NCI-H1417 treated with DMSO at 0.1 percent for 48 hours (cell line): ENCODE measurements at regions not wholly inside any gene's neighbourhood (a gene's known extent, or its start where the extent isn't known, plus 50 kb on each side); places are given as distances from the start of the nearest gene placed in this dataset.

Experiments
- DNase-seq: peaks from one replicate; lab custom pipeline; 2025; lab: John Stamatoyannopoulos, UW

DNA sequence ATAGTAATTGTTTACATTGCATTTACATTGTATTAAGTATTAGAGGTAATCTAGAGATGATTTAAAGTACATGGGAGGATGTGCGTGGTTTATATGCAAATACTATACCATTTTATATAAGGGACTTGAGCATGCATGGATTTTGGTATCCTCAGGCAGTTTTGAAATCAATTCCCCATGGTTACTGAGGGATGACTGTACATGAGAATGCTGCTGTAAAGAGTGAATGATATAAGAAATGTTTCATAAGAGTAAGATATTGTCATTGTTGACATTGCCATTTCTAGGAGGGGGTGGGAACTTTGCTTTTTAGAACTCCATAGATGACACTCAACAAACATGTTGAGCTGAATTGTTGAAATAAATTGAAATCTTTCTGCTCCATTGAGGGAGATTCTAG lies 185.0 kb downstream of the SEMA6A start:
- DNase-seq, result no peak

- no peak for DNase-seq
These were observed 185.9 kb downstream of the SEMA6A start for GRCh38 chr5:116388564-116389258.

DNA sequence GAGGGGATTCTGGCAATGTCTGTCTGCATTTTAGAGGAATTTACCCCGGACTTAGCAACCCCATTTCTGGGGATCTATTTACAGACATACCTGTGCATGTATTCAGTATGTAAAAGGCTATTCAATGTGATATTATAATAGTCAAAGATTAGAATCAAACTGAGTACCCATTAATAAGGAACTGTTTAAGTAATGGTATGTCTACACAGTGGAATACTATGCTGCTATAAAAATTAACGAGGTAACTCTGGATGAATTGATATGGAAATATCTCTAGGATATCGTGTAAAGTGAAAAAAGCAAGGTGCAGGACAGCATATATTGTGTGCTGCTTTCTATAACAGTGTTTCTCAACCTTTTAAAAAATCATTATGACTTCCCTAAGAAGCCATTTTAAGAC lies 186.9 kb downstream of the SEMA6A start:
- DNase-seq, result no peak

- DNase-seq, result no peak
These were observed 188.0 kb downstream of the SEMA6A start for GRCh38 chr5:116386633-116387032.

GRCh38 chr5:116382874-116383266 lies 191.8 kb downstream of the SEMA6A start:
- no peak for DNase-seq

DNA sequence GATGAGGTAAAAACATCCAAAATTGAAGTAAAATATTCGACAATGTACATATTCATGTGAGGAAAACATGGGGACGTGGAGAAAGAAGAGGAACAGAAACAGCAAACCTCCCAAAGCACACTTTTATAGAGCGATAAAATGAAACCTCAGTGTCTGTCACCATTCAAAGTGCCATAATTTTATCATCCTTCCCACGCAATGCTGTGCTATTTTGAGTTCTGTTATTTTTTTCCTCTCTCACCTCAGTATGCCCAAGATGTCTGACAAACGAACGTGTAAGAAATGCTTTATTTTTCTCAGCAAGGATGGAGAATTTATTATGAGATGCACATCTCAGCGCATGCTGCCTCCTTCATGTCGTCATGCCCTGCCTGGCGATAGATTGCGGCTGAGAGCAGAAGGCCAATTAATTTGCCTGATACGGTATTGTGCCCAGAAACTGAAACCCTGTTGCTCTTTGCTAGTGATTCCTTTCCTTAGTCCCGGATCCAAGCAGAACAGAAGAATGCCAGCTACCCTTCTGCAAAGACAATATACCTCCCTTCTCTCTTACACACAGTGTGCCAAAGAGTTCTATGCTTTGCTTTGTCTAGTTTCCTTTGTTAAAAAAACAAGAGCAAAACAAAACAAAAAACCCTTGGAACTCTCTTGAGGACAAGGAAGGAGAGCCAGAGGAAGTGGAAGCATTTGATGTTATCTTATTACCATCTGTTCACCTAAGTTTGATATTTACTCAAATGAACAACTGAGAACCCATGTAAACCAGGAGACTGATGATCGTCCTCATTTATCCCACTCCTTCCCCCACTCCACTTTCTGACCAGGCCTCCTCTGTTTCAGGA lies 192.4 kb downstream of the SEMA6A start:
- DNase-seq, result no peak

DNA sequence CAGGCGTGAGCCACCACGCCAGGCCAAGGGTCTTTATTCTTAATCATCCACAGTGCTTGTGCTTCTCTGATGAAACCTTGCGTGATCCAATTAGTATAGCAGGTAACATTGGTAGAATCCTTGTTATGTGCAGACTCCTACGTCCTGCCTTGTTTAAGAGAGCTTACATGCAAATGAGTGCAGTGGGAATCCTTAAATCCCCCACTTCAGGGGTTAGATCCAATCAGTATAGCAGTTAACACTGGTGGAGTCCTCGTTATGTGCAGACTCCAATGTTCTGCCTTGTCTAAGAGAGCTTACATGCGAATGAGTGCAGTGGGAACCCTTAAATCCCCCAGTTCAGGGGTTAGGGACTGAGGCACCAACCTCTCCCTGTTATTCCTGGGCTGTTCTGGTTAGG lies 193.4 kb downstream of the SEMA6A start:
- no peak for DNase-seq

GRCh38 chr5:116380621-116381020 lies 194.0 kb downstream of the SEMA6A start:
- DNase-seq, result no peak

DNA sequence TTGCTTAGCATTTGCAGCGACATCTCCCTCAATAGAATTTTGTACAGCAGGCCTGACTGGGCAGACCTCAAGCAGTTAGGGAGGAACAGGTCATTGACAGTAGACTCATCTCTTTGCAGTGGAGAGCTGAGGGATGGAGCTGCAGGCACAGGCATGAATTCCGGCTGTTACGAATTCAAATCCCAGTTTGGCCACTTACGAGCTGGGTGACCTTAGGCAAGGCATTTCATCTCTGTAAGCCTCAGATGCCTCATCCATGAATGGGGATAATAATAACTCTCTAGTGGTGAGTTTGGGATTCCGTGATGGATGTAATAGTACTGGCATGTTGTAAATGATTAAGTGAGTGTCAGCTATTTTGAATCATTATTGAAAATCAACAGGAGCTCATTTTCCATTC lies 195.3 kb downstream of the SEMA6A start:
- no peak for DNase-seq

DNA sequence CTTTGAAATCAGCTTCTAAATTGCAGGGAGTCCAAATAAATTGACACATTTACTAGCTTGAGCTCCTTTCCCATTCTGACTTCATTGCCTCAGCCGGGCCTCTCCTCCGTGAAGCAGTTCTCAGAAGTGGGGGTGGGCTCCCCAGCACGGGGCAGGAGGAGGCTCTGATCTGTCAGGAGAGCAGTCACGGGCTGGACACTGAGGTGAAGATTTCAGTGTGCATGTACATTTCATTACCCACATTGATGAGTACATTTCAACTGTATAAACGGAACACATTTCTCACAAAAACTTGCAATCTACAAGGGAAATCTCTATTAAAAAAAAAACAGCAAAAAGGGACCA lies 195.9 kb downstream of the SEMA6A start:
- DNase-seq, result no peak

DNA sequence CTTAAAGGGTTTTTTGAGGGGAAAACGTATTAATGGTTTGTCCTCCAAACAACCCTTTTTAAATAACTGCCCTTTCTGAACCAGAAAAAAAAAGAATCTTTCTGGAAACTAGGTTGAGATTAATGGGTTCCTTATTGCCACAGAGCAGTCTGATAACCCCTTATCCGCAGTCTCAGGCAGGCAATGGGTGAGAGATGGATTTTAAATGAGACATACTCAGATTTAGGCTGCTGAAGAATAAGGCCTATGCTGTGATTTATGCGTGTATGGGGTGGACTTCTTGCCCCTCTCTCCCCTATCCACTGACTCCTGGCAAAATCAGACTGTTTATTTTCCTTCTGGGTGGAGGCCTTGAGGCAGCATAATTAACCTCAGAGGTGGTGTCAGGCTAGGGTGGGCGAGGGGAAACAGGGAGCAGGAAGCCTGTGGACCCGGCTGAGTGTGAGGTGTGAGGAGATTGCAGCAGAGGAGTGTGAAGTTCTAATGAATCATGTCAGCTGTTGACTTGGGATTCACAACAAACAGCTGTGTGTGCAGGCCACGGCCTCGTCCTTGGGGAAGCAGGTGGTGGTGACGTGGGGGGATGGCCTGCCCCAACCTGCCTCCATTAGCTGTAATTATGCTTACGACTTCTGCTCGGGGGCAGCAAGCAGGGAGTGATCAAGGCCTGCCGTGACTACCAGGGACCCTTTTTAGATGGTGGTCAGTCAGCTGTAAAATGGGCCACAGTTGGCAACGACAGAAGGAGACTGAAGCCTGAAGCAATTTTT lies 196.4 kb downstream of the SEMA6A start:
- peak; percentile 66 for DNase-seq

DNA sequence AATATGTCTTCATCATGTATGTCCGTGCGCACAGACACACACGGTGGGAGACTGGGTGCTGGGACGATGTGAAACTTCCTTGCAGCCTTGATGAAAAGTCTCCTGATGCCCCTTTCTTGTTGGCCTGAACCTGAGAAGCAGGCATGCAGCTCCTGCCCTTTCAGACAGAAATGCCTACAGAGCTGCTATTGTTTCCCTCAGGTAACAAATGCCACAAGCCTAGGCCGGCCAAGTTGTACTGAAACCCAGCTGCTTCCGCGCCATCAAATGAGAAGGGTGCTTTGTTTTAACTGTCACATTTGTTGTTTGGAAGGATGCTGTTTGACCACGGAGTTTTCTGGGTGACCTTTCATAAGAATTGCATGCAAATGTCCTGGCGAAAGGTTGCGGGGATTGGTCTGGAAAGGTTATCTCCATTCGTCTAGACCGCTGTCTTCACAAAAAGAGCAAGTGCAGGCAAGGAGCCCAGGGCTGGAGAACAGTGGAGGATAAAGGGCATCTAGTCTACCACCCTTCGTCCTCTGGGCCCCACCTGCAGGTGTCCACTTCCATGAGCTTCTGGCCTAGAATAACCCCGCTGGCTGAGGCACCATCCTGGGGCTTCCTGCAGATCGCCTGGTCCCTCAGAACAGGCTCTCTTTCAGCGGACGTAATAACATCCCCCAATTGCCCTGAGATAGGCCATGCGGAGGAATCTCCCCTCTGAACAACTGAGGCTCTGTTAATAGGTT lies 197.2 kb downstream of the SEMA6A start:
- no peak for DNase-seq

DNA sequence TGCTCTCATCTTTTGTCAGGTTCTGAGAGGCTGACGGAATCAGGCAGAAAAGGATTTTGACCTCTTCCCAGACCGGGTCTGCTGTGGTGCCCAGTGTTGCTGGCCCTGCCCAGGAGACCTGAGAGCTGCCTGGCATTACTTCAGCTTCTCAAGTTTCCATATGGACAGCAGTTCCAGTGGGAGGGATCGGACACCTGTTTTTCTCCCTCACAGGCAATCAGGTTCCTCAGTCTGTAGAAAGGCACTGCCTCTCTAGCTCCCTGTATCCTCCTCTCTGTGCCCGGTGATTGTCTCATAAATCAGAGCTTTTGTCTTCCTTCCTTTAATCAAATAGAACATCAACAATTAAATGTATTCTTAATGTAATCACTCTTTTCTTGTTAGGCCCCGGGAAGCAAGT lies 198.7 kb downstream of the SEMA6A start:
- no peak for DNase-seq

- no peak for DNase-seq
These were observed 200.2 kb downstream of the SEMA6A start for GRCh38 chr5:116374434-116374852.

- DNase-seq, result no peak
These were observed 201.6 kb downstream of the SEMA6A start for GRCh38 chr5:116372931-116373597.

DNA sequence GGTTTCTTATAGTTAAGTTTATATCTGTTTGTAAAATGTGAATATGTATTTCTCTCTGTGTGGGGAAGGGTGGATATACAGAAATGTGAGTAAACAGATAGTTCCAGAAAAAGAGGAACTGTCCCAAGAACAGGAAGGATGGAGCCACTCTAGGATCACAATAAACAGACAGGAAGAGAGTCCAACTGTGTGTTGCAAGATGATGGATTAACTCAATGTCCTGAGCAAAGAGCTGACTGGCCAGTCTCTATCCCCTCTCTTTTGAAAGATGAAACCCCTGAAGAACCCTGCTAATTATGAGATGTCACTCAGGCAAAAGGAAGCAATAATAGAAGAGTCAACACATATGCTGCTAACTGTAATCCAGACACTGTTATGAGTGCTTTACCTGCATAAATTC lies 202.7 kb downstream of the SEMA6A start:
- no peak for DNase-seq

GRCh38 chr5:116371431-116371830 lies 203.2 kb downstream of the SEMA6A start:
- DNase-seq, result no peak

- no peak for DNase-seq
These were observed 203.7 kb downstream of the SEMA6A start for GRCh38 chr5:116370886-116371285.

GRCh38 chr5:116370149-116370548 lies 204.5 kb downstream of the SEMA6A start:
- no peak for DNase-seq

GRCh38 chr5:116365006-116365496 lies 209.6 kb downstream of the SEMA6A start:
- DNase-seq, result no peak

GRCh38 chr5:116363780-116364179 lies 210.8 kb downstream of the SEMA6A start:
- DNase-seq, result no peak
